GM23248 (cell line): ENCODE measurements at regions not wholly inside any gene's neighbourhood (a gene's known extent, or its start where the extent isn't known, plus 50 kb on each side); places are given as distances from the start of the nearest gene placed in this dataset.

Experiments
- EZH2 ChIP-seq: fragments of 200-600 bp; sonication (generic); IDR thresholded peaks from 2 replicates; pipeline ENCODE4 v1.6.1; 2018; ENCODE audit warnings: antibody characterized with exemption, mild to moderate bottlenecking; ENCODE audit not compliant: insufficient read depth, poor library complexity, severe bottlenecking
- EZH2phosphoT487 ChIP-seq: fragments of 200-600 bp; sonication (generic); IDR thresholded peaks from 2 replicates; pipeline ENCODE4 v1.6.1; 2018; ENCODE audit warnings: antibody characterized with exemption, moderate library complexity, mild to moderate bottlenecking, low read depth; ENCODE audit not compliant: insufficient read depth

GRCh38 chr6:11425876-11426275 lies 111.7 kb upstream of the TMEM170B start:
- TF ChIP-seq EZH2: no peak
- no peak for TF ChIP-seq EZH2phosphoT487
